NOMO-1 treated with DMSO at 0.1 percent for 48 hours (cell line): ENCODE measurements at regions not wholly inside any gene's neighbourhood (a gene's known extent, or its start where the extent isn't known, plus 50 kb on each side); places are given as distances from the start of the nearest gene placed in this dataset.
"Not testable (repeated sequence)": the region's sequence is repeated elsewhere in the genome, so short reads cannot be mapped to it uniquely, and the experiment has no call there.

ENCODE experiments used
- DNase-seq: peaks from one replicate; lab custom pipeline; 2025; ENCODE audit not compliant: unreplicated experiment; lab: John Stamatoyannopoulos, UW

DNA sequence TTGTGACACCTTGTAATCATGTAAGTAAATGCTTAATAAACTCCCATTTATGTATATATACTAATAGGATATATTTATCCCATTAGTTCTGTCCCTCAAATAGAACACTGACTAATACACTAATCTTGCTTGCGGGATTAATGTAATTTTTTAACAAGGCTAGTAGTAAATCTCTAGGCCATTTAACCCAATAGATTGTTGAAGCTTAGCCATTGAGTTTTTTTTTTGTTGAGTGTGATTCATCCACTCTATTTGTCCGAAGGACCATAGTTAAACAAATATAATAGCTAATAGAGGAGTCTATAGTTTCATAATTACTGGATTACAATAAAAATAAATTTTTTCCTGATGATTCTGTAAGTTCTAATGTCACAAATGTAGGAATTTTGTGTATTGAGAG is 474.4 kb downstream of the CDH9 start:
- DNase-seq, result no peak

DNA sequence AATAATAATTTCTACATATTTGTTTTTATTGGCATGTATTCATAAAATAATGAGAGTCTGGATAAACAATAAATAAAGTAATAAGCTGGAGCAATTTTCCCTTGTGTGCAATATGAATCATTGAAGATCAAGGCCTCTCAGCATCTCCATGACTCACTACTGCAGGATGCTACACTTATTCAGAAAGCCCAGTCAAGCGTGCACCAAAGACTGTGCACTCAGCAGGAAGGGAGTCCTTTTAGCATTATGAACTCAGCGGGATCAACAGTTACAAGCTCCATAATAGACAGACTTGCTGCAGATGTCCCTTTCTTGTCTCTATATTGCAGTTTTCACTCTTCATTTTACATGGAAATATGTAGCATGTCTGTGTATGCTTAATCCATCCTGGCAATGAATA is 485.3 kb downstream of the CDH9 start:
- no peak for DNase-seq

DNA sequence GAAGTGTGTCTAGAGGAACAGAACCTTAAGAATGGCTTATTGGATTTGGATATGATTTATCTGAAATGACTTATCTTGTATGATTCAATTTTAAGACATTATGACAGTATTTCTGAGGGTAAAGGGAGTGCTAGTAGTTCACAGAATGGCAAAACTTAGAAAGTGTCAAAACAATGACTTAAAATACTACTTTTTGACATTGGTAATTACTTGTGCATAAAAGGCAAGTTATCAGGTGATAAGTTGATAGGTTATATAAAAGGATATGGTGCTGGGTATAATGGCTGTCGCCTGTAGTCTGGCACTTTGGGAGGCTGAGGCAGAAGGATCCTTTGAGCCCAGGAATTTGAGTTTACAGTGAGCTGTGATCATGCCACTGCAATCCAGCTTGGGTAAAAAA is 494.4 kb downstream of the CDH9 start:
- DNase-seq, result no peak

DNA sequence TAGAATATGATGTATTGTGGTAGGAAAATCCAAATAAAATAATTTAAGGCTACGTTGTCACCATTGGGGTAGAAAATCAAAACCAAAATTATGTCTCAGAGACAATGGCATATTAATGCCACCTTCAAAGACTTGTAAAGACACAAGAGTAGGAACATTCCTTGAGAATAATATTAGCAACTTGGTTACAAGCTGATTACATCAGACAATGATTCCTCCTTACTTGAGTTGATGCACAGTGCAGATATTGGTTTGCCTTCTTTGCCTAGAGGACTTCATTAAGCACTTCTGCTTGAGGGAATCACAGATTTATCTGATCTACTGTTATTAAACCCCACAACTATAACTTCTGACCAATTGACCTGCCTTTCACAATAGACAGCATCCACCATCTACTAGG is 500.2 kb downstream of the CDH9 start:
- no peak for DNase-seq

DNA sequence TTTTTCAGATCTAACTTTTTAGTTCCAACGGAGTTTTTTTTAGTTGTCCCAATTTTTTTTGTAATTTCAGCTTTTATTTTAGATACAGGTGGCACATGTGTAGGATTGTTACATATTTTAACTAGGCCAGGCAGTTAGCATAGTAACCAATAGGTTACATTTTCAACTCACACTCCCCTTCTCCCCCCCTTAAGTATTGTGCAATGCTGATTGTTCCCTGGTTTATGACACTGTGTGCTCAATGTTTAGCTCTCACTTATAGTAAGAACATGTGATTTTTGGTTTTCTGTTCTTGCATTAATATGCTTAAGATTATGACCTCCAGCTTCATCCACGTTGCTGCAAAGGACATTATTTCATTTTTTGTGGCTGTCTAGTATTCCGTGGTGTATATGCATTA is 503.2 kb downstream of the CDH9 start:
- no peak for DNase-seq

DNA sequence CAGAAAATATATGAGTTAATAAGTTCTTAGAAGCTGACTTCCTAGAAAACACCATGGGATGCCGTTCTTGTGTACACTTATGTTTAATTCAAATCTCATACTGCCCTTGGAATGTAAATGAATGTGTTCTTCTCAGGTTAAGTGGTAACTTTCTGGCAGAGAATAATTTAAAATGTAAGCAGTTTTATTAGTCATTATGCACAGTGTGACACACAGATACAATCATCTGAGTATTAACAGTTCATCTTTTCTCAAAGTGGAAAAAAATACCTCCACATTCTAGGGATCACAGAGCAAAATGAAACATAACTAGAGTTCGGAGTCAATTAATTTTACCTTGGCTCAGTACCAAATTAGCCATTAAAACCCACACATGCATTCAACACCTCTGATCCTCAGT is 508.1 kb downstream of the CDH9 start:
- DNase-seq, result no peak

DNA sequence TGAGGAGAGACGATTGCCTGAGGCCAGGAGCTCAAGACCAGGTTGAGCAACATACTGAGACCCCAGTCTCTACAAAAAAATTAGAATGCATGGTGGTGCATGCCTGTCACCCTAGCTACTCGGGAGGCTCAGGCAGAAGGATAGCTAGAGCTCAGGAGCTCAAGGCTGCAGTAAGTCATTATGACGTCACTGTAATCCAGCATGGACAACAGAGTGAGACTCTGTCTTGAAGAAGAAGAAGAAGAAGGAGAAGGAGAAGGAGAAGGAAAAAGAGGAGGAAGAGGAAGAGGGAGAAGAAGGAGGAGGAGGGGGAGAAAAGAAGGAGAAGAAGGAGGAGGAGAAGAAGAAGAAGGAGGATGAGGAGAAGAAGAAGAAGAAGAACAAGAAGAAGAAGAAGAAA is 519.1 kb downstream of the CDH9 start:
- DNase-seq, result no peak

DNA sequence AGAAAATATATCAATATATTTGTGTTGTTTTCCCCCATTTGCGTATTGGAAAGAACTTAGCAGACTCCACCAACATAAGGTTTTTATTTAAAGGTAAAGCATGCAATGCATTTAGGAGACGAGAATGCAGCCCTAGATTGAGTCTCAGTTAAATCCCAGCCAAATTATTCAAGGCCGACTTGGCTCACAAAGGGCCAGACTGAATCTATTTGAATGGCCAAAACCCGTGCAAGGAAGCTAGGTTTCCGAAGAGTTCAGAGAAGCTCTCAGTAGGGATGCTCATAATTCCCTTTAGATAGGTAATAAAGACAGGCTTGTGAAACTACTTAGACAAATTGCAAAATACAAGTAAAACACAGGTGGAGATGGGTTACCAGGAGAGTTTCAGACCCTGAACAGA is 520.3 kb downstream of the CDH9 start:
- DNase-seq, result no peak

DNA sequence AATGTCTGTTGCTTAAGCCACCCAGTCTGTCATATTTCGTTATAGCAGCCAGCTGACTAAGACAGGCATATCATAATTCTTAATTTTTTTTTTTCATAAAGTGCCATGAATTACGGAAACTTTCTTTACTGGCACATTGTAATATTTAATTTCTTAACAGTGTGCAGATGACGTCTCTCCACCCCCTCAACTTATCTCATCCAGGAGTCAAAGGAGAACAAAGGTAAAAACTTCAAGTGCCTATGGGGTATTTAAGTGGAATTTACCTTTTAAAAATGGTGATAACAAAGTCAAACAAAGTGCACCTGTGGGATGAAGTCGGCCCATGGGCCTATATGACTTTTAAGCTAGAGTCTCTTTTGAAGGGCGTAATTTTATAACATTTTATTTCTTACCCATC is 539.4 kb downstream of the CDH9 start:
- no peak for DNase-seq

DNA sequence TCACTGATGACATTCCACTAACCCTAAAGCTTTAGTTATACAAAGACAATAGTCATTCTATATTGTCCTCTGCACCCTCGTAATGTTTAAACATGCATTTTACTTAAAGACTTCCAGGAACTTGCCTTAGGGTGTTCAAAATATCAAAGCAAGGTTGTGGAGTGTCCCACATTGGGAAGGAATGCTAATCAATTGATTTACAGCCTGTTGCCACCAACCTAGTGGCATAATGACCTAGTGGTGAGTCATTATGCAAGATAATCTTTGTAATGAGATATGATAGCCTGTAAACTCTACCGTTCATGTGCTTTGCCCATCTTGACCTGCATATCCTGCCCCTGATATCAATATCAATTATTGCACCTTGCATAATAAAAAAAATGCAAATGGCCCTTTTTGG is 542.9 kb downstream of the CDH9 start:
- no peak for DNase-seq

DNA sequence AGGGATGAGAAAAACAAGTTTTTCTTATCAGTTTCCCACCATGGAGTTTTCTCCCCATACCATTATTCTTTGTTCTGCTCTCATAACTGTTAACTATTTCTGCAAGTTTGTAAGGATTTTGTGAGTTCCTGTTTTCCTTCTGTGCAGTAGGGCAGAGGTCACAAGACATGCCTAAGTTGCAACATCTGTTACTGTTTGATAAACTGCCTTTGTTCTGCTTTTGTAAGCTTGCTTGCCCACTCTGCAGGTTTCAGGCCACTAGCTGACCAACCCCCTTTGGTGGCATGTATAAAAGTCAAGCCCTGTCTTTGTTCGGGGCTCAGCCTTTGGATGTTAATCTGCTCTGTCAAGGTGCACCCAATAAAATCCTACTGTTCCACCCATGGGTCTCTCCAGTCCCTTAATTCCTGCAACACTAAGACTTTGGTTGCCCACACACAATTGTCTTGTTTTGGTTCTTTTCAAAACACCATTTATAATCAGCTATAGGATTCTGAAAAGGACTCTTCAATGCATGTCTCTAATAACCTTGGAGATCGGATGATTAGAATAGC is 545.4 kb downstream of the CDH9 start:
- peak; percentile 54 for DNase-seq

DNA sequence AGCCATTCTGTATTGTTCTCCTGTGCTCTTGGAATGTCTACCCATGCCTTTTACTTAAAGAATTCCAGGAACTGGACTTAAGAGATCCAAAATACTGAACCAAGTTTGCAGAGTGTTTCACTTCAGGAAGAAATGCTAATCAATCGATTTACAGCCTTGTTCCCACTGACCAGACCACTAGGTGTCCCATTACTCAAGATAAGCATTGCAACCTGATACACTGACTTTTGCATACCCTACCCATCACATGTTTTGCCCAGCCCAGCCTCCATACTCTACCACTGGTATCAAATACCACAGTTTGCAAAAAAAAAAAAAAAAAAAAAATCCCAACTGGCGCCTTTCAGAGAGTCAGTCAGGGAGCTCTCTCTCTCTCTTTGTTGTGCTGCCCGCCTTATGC is 550.8 kb downstream of the CDH9 start:
- DNase-seq, result no peak

DNA sequence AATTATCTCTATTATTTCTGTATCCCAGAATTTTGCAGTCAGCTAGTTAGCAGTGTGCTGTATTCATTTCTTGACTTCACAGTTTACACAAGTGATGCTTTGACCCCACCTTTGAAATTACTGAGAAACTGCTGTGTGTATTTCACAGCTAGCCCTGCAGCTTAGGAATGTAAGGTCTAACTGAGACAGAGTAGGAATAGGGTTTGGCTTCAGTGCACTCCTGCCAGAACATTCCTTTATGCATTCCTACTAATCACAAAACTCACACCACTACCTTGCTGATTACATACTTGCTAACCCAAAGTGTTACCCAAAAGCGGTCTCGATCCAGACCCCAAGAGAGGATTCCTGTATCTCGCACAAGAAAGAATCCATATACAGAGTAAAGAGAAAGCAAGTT is 551.8 kb downstream of the CDH9 start:
- no peak for DNase-seq

DNA sequence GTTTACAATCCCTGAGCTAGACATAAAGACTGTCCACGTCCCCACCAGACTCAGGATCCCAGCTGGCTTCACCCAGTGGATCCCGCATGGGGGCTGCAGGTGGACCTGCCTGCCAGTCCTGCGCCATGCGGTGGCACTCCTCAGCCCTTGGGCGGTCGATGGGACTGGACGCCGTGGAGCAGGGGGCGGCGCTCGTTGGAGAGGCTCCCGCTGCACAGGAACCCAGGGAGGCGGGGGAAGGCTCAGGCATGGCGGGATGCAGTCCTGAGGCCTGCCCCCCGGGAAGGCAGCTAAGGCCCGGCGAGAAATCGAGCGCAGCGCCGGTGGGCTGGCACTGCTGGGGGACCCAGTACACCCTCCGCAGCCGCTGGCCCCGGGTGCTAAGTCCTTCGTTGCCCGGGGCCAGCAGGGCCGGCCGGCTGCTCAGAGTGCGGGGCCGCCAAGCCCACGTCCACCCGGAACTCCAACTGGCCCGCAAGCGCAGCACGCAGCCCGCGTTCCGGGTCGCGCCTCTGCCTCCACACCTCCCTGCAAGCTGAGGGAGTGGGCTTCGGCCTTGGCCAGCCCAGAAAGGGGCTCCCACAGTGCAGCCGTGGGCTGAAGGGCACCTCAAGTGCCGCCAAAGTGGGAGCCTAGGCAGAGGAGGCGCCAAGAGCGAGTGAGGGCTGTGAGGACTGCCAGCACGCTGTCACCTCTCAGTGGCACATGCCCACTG is 553.1 kb downstream of the CDH9 start:
- DNase-seq, result not testable (repeated sequence)

DNA sequence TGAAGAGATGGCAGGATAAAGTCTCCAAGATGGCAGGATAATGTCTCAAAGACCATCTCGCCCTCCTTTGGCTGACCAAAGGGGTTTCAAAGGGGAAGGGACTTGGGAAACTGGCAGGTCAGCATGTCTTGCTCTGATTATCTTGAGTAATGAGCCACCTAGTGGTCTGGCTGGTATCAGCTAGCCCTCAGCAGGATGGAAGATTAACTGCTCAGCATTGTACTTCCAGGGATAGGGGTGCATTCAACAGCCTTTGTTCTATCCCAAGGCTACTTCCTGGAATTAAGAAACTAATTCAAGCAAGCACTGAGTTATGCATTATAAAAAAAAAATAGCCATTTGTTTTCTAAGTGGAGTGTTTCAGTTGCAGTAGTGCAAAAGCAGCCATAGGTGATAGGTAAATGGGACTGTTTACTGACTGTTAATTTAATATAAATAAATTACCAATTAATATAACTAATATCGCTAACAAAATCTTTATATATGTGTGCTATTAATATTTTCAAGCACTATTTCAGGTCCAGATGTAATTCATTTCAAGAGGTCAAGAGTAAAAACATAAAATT is 555.5 kb downstream of the CDH9 start:
- DNase-seq, result peak; percentile 83

DNA sequence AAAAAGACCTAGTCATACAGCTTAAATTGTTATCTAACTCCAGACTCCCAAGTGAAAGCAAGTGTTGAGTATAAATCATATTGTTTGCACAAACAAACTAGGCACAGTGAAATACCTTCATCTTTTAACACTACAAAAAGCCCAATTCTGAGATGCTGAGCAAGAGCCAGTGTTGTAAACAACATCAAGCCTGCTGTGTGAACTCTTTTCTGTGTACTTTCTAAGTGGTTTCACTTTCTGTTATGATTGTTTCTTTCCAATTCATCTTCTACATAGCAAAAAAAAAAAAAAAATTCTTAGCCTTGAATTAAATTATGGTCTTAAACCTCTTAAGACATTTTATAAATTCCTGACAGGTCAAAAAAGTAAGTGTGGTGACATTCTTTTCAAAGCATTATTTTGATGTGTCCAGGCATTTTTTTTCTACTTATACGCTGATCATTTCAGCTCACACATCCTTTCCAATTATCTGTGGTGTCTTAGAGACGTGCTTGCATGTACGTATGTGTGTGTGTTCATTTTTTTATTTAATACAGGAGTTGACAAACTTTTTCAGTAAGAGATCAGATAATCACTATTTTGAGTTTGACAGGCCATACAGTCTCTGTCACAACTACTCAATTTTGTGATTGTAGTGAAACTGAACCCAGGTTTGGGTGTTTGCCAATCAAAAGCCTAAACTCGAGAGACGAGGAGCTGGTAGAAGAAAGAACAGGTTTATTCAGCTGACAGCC is 556.1 kb downstream of the CDH9 start:
- DNase-seq, result no peak

DNA sequence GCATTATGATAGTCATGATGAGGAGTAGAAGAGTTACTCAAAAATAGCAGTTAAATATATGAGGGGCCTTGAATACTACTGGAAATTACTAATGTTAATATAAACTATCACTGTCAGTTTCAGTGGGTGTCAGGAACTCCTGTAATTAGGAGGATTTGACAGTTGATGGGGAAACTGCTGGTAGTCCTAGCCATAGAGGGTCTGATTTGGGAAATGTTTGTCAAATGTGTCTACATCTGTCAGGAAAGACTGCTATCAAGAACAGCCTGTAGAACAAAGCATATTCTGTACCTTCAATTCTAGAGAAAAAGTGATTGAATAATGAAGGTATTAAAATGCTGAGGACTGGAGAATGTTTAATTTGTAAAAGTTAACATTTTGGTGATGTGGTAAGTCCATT is 567.9 kb downstream of the CDH9 start:
- DNase-seq, result no peak

DNA sequence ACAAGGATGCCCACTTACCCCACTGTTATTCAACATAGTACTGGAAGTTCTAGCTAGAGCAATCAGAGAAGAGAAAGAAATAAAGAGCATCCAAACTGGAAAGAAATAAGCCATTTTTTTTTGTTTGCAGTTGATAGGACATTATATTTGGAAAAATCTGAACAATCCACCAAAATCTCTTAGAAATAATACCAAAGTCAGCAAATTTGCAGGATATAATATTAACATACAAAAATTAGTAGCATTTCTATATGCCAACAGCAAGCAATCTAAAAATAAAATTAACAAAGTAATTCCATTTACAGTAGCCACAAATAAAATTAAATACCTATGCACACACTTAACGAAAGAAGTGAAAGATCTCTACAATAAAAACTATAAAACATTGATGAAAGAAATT is 599.3 kb downstream of the CDH9 start:
- DNase-seq, result no peak

DNA sequence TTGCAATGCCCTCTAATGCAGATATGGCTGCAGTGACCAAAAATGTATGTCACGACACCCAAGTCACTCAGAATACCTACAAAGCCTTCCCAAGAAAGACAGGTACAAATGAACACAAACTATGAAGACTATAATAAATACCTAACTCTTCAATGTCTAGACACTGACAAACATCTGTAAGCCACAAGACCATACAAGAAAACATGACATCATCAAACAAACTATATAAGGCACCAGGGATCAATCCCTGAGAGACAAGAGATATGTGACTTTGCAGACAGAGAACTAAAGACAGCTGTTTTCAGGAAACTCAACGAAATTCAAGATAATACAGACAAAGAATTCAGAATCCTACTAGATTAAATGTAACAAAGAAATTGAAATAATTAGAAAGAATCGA is 603.7 kb downstream of the CDH9 start:
- no peak for DNase-seq

DNA sequence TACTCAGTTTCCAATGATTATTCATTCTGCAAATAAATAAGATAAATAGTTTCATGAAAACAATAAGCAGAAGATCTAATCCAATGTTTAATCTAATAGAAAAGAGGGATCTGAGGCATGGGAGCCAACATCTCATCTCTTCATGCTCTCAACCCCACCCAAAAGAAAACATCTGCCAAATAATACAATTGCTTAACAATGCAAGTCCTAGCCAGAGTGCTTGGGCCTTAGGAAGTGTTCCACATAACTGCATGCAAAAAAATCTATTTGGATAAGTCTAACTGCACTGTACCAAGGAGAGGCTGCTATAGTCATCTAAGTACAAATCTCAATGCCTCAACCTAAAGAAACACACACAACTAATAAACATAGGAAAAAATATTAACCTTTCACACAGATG is 606.0 kb downstream of the CDH9 start:
- no peak for DNase-seq

DNA sequence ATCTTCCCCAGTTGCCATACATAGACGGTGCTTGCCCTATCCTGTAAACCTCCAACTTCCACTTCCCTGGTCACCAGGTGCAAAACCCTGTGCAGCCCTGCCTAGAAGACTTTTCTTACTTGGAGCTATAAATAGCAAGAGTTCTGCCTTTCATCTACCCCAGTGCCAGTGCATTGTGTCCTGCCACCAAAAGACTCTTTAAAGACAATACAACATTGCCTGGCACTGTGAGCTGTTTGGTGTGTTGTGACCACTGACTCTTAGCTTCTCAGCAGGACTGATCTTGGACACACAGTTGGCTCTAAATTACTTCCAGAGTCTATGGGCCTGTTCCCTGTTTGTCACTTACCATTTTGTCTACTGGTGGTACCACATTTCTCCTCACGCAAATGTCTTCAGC is 608.1 kb downstream of the CDH9 start:
- no peak for DNase-seq

DNA sequence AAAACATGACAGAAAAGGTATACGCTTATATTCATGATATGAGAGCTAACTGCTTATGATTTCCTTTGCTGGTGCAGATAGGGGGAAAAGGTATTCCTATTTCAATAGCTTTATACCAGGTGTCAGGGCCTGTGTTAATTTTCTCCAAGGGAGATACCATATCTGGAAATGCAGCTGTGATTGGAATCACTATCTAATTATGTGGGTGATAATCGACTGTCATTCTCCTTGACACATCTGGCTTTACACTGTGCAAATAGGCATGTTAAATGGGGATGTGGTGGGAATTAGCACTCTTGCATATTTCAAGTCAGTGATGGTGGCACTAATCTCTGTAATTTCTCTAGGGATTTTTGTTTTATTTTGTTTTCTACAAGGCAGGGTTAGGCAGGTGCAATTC is 611.1 kb downstream of the CDH9 start:
- no peak for DNase-seq
